GM18951 (cell line): ENCODE measurements at regions not wholly inside any gene's neighbourhood (a gene's known extent, or its start where the extent isn't known, plus 50 kb on each side); places are given as distances from the start of the nearest gene placed in this dataset.
"Not testable (repeated sequence)": the region's sequence is repeated elsewhere in the genome, so short reads cannot be mapped to it uniquely, and the experiment has no call there.

Experiments
- POLR2A ChIP-seq: IDR thresholded peaks from 4 replicates; pipeline ENCODE4 v1.6.1; 2011; ENCODE audit warnings: mild to moderate bottlenecking; ENCODE audit not compliant: insufficient read length, insufficient read depth; ENCODE audit errors: extremely low read depth
- in situ Hi-C: fragments of 300-500 bp; cut with MboI; formaldehyde crosslinking; loops from one replicate; pipeline ENCODE4 v1.12.0; 2022; ENCODE audit warnings: low sequenced_read_pairs, mixed read lengths, inconsistent platforms; ENCODE audit not compliant: unreplicated experiment

DNA sequence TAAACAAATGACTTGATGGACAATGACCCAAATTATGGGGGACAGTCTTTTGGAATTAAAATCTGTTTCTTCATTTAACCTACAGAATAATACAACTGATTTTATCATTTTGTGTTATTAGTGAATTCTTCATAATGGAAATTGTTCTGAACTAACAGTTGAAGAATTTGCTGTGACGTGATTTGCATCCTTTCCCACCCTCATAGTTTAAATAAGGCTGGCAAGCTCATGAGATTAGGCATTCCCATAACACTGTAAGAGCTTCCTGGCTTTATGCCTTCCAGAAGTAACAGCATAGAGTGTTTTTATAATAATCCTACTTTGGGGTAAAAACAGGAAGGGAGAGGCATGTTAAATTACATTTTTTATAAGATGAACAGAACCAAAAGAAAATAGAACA, 95.7 kb downstream of the ATP6V1G3 start:
- TF ChIP-seq POLR2A: no peak
- in situ Hi-C loops: no loop called here

DNA sequence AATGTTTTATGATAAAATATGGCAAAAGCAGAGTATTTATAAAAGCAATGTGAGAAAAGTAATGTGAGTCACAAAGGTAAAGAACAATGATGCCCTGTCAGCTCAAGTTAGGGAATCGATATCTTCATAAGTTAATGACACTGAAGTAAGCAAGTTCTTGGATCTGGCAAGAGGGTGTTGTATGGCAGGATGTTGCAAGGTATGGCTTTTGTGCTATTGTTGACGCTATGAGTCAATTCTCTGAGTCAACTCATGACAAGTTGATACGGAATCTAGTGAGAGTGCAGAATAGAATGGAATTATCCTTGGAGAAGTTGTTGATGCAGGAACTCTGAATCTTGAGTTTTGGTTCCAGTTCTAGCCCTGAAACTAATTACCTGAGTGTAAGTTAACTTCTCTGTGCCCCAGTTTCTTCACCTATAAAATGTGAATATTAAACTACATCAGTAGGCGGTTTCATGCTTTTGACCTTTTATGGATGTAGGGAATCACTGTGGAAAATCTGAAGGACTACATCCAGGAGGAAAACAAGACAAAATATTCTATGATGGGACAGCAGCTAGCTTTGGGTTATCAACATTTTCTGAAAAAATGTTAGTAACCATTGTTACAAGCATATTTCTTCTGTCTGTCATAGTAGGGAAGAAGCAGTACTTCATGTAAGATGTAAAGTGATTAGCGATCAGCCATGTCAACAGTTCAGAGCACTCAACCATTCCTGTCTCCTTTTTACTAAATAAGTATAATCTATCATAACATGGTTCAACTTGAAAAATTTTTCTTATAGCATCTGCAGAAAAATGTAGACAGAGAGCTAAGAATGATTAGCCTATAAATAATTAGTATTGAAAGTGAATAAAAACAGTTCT, 96.9 kb downstream of the ATP6V1G3 start:
- TF ChIP-seq POLR2A: no peak
- in situ Hi-C loops: no loop called here

DNA sequence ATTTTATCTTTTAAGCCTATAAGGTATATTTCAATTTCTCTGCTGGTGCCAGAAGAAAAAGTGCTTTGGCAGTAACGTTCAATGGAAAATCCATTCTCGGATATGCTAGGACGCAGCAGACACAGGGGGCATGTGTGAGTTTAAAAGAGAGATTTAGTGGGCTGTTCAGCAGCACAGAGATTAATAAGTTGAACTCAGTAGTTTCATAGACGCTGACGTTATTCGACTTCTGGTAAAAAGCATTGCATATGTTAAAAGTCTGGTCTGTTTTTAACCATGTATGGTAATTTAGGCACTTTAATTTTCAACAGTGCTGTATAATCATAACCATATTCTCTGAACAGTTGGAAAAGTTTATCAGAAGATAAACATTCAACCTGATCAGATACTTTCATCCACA, 99.6 kb downstream of the ATP6V1G3 start:
- no peak for TF ChIP-seq POLR2A
- in situ Hi-C loops: no loop called here

DNA sequence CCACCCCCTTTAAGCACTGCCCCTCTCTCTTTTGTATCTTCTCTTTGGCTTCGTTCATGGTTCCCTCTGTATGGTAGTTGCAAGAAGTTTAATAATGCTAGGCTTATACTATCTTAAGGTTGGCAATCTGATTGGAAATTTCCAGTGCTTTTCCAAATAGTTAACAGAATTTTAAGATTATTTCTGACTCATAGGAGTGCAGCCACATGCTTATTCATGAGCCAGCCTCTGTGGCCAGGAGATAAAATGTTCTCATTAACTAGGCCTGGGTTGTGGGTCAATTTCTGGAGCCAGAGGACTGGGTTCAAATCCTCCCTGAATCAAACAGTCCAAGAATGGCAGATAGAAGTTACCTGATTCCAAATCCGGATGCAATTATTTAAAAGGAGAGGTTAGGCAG, 103.1 kb downstream of the ATP6V1G3 start:
- no peak for TF ChIP-seq POLR2A
- in situ Hi-C loops: no loop called here

DNA sequence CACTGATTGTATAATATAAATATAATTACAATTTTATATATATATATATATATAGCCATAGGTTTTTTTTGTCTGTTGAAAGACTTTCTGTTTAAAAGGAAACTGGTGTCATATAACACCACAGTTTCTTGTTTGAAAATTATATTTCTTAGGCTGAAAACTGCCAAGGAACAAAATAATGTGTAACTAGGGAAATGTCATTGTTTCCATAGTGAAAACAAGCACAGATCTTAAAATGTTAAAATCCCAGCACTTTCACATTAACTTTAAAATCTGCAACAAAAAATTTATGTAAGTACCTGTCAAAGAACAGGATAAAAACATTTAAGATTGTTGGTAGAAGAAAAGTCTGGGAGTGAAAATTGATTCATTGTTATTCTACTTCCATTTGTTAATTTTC, 104.2 kb downstream of the ATP6V1G3 start:
- in situ Hi-C loops: no loop called here
- TF ChIP-seq POLR2A: no peak

DNA sequence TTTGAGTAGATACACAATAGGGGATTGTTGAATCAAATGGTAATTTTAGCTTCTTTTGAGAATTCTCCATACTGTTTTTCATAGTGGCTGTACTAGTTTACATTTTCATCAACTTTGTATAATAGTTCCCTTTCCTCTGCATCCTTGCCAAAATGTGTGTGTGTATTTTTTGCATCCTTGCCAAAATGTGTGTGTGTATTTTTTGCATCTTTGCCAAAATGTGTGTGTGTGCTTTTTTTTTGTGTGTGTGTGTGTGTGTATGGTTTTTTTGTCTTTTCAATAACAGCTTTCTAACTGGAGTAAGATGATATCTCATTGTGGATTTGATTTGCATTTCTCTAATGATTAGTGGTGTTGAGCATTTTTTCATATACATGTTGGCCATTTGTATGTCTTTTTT, 105.4 kb downstream of the ATP6V1G3 start:
- no peak for TF ChIP-seq POLR2A
- in situ Hi-C loops: no loop called here

DNA sequence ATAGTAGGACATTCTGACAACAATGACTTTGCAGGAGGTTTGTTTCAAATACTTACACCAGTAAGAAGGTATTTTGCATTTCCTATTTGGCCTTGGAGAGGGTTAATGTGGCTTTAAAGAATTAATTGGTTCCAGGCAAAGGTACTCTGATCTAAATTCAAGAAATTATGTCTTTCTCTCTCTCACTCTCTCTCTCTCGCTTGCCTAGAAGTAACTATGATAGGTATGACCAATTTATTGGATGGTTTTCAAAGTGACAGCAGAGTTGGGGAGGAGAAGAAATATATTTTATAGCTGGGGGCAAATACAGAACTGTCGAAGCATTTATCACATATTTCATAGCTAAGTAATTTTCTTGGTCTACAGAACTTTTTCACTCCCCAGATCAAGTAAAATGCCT, 116.0 kb downstream of the ATP6V1G3 start:
- TF ChIP-seq POLR2A: no peak

DNA sequence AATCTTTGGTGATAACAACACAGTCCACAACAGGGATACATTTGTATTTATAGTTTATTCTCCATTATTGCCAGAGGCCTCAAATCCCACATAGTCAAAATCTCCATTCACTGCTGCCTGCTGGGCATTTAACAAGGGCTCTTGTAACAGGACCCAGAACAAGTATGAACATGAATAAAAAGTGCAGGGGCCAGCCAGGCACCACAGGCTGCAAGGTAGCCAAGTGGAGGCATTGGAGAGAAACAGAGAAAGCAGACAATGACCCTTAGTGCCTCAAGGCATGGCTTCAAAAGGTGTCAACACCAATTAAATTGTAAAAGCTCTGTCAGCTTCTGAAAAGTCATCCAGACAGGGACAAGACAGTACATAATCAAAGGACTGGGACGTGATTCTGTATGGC, 116.8 kb downstream of the ATP6V1G3 start:
- no peak for TF ChIP-seq POLR2A
- in situ Hi-C loops: no loop called here

More for the DNA sequence above, 116.0 kb downstream of the ATP6V1G3 start:
- in situ Hi-C loops: no loop called here

DNA sequence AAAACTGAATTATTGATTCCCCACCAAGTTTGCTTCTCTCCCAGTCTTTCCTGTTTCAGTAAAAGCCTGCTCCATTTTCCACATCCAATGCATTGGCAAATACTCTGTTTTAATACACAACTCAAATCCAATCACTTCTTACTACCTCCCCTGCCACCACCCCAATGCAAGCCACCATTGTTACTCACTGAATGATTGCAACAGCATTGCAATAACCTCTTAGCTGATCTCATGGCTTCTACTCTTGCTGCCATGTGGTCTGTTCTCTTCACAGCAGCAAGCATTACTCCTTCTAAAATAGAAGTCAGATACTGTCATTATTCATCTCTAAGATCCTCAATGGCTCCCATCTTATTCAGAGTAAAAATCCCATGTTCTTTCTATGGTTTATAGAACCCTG, 123.4 kb downstream of the ATP6V1G3 start:
- TF ChIP-seq POLR2A: no peak
- in situ Hi-C loops: no loop called here

DNA sequence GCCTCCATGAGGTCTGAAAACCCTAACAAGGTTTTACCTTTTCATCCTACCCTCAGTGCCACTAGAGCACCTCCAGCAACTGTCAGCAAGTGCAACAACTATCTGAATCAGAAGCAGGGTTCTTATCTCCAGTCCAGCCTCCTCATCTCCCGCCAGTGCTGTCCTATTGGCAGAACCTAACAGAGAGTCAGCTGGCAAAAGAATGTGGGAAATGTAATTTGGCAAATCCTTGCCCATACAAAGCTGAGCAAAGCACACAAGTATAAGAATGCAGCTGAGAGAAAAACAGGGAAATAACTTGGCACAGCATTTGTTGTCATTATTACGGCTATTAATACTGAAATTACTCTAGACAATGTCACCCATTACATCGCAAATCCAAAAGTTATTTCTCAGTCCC, 124.2 kb downstream of the ATP6V1G3 start:
- TF ChIP-seq POLR2A: no peak
- in situ Hi-C loops: no loop called here

DNA sequence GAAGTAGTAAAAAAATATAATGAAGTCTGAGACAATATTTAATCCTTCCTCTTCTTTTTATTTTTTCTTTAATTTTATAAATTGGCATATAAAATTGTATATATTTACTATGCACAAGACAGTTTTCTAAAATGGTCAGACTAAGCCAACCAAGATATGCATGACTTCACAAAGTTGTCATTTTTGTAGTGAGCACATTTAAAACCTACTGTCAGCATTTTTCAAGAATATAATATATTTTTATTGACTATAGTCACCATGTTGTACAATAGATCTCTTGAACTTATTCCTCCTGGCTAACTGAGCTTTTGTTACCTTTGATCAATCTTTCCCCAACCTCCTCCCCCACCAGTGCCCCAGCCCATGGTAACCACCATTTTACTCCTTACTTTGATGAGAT, 129.2 kb downstream of the ATP6V1G3 start:
- in situ Hi-C loops: no loop called here
- no peak for TF ChIP-seq POLR2A

DNA sequence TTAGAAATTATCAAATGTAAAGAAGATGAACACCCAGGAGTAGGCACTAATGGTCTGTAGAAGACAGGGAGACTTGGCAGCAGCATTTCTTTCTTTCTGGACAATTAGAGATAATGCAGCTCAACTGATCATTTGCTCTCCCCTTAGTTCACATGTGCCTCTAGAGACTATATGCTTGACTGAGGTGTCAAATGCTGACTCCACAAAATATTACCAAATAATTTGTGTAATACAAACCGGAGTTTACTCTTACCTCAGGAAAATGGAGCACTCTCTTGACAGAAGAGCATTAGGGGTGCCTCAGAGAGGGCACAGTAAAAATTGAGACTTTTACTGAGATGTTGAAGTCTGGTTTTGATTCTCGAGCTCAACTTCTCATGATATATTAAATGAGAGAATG, 131.8 kb downstream of the ATP6V1G3 start:
- TF ChIP-seq POLR2A: no peak
- in situ Hi-C loops: no loop called here

DNA sequence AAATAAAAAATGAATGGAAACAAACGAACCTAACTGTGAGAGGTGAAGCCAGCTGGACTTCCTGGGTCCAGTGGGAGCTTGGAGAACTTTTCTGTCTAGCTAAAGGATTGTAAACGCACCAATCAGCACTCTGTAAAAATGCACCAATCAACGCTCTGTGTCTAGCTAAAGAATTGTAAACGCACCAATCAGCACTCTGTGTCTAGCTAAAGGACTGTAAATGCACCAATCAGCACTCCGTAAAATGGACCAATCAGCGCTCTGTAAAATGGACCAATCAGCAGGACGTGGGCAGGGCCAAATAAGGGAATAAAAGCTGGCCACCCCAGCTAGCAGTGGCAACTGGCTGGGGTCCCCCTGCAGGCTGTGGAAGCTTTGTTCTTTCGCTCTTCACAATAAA, 135.8 kb downstream of the ATP6V1G3 start:
- in situ Hi-C loops: not testable (repeated sequence)

DNA sequence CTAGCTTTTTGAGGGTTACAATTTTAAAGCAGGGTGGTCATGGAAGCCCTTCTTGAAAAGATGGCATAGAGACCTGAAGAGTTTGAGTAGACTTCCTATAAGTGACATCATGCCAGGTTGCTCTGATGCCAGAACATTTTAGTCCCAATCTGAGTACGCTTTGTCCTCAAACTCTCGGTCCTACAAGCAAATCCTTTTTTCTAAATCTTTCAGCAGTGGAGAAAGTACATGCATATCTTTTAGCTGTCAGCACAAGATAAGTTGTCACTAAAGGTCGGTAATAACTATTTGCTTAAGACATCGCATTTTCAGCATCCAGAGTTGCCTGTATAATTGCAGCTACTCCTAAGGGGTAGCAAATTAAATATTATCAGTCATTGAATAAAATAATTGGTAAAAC, 140.4 kb downstream of the ATP6V1G3 start:
- in situ Hi-C loops: no loop called here

DNA sequence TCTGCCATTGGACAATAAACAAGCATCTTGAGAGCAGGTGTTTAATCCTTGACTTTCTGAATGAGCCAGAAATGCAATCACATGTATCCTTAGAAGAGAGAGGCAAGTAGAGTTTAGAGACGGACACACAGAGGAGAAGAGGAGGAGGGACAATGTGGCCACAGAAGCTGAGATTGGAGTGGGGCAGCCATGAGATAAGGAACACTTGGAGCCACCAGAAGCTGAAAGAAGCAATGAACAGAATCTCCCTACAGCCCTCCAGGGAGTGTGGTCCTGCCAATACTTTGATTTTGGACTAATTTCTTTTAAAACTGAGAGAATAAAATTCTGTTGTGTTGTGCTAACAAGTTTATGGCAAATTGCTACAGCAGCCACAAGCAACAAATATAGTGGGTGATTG, 141.0 kb downstream of the ATP6V1G3 start:
- in situ Hi-C loops: no loop called here
- TF ChIP-seq POLR2A: no peak

More for the DNA sequence above, 140.4 kb downstream of the ATP6V1G3 start:
- TF ChIP-seq POLR2A: no peak
